GM11168 (cell line): ENCODE measurements at regions not wholly inside any gene's neighbourhood (a gene's known extent, or its start where the extent isn't known, plus 50 kb on each side); places are given as distances from the start of the nearest gene placed in this dataset.
"Not testable (repeated sequence)": the region's sequence is repeated elsewhere in the genome, so short reads cannot be mapped to it uniquely, and the experiment has no call there.

Experiments
- in situ Hi-C: fragments of 300-500 bp; cut with MboI; formaldehyde crosslinking; loops from one replicate; pipeline ENCODE4 v1.12.0; 2022; ENCODE audit warnings: low sequenced_read_pairs; ENCODE audit not compliant: unreplicated experiment

GRCh38 chr4:122973465-122973864 is 51.1 kb upstream of the NUDT6 start:
- in situ Hi-C loops = no loop called here

GRCh38 chr4:122976111-122976510 is 53.7 kb upstream of the NUDT6 start:
- in situ Hi-C loops = no loop called here

- in situ Hi-C loops = no loop called here
Measured at GRCh38 chr4:122977103-122977502, 54.7 kb upstream of the NUDT6 start.

- in situ Hi-C loops = no loop called here
Measured at GRCh38 chr4:122978109-122978508, 55.7 kb upstream of the NUDT6 start.

GRCh38 chr4:122978789-122979188 is 56.4 kb upstream of the NUDT6 start:
- in situ Hi-C loops = no loop called here

GRCh38 chr4:122980860-122981259 is 58.5 kb upstream of the NUDT6 start:
- in situ Hi-C loops = no loop called here

- in situ Hi-C loops = no loop called here
Measured at GRCh38 chr4:122988696-122989095, 66.3 kb upstream of the NUDT6 start.

GRCh38 chr4:122990891-122991290 is 68.5 kb upstream of the NUDT6 start:
- in situ Hi-C loops = no loop called here

GRCh38 chr4:122992057-122992456 is 69.7 kb upstream of the NUDT6 start:
- in situ Hi-C loops = no loop called here

GRCh38 chr4:122992641-122993040 is 70.2 kb upstream of the NUDT6 start:
- in situ Hi-C loops = no loop called here

GRCh38 chr4:122996350-122996749 is 74.0 kb upstream of the NUDT6 start:
- in situ Hi-C loops = no loop called here

- in situ Hi-C loops = no loop called here
Measured at GRCh38 chr4:122997463-122998101, 75.2 kb upstream of the NUDT6 start.

GRCh38 chr4:123004079-123004478 is 81.7 kb upstream of the NUDT6 start:
- in situ Hi-C loops = not testable (repeated sequence)

- in situ Hi-C loops = not testable (repeated sequence)
Measured at GRCh38 chr4:123005126-123005525, 82.7 kb upstream of the NUDT6 start.

GRCh38 chr4:123007679-123008078 is 85.3 kb upstream of the NUDT6 start:
- in situ Hi-C loops = no loop called here

- in situ Hi-C loops = not testable (repeated sequence)
Measured at GRCh38 chr4:123012416-123012815, 90.0 kb upstream of the NUDT6 start.

GRCh38 chr4:123014038-123014437 is 91.6 kb upstream of the NUDT6 start:
- in situ Hi-C loops = no loop called here

- in situ Hi-C loops = no loop called here
Measured at GRCh38 chr4:123017078-123017477, 94.7 kb upstream of the NUDT6 start.

- in situ Hi-C loops = no loop called here
Measured at GRCh38 chr4:123017636-123018395, 95.4 kb upstream of the NUDT6 start.

GRCh38 chr4:123018396-123018775 is 96.0 kb upstream of the NUDT6 start:
- in situ Hi-C loops = no loop called here

GRCh38 chr4:123020285-123020684 is 97.9 kb upstream of the NUDT6 start:
- in situ Hi-C loops = no loop called here

- in situ Hi-C loops = no loop called here
Measured at GRCh38 chr4:123023647-123024046, 101.2 kb upstream of the NUDT6 start.
